DND-41 (cell line): ENCODE measurements at regions not wholly inside any gene's neighbourhood (a gene's known extent, or its start where the extent isn't known, plus 50 kb on each side); places are given as distances from the start of the nearest gene placed in this dataset.
"Not testable (repeated sequence)": the region's sequence is repeated elsewhere in the genome, so short reads cannot be mapped to it uniquely, and the experiment has no call there.

ENCODE experiments used
- ATAC-seq: fragments of 200-7000 bp; cut with Tn5 transposase; 3 replicates; pipeline ENCODE4 v1.9.1; 2021; ENCODE audit warnings: low read depth; ENCODE audit not compliant: insufficient read depth
- DNase-seq: peaks from one replicate; pipeline ENCODE4 v3.0.0-alpha.2; 2020
- H2AFZ ChIP-seq: 2 replicates; pipeline ENCODE4 v1.6.0; 2012; ENCODE audit warnings: low read depth, low read length
- H3K27ac ChIP-seq: 2 replicates; pipeline ENCODE4 v1.5.1; 2012; ENCODE audit warnings: low read length, inconsistent platforms
- H3K27me3 ChIP-seq: fragments of 200-600 bp; sonication (generic); 2 replicates; pipeline ENCODE4 v1.6.0; 2012; ENCODE audit warnings: low read length, mild to moderate bottlenecking, inconsistent platforms; ENCODE audit not compliant: insufficient read depth, poor library complexity
- H3K36me3 ChIP-seq: 2 replicates; pipeline ENCODE4 v1.5.1; 2012; ENCODE audit warnings: low read length, inconsistent platforms; ENCODE audit not compliant: insufficient read depth
- H3K4me1 ChIP-seq: 2 replicates; pipeline ENCODE4 v1.5.1; 2012; ENCODE audit warnings: mild to moderate bottlenecking, low read length; ENCODE audit not compliant: insufficient read depth
- H3K4me2 ChIP-seq: 2 replicates; pipeline ENCODE4 v1.6.0; 2012; ENCODE audit warnings: mild to moderate bottlenecking, moderate library complexity, low read length, inconsistent platforms; ENCODE audit not compliant: insufficient read depth
- H3K4me3 ChIP-seq, 2 experiments: fragments of 200-600 bp in 1 of 2; shearing (Covaris generic) in 1 of 2; 2 replicates each; pipeline ENCODE4 v1.5.1; 2012 to 2016; ENCODE audit warnings: inconsistent platforms in 2 of 2, low read length in 2 of 2, mild to moderate bottlenecking in 2 of 2, low read depth in 1 of 2, moderate library complexity in 1 of 2
- H3K79me2 ChIP-seq: 2 replicates; pipeline ENCODE4 v1.6.0; 2012; ENCODE audit warnings: low read length, inconsistent platforms; ENCODE audit not compliant: insufficient read depth
- H3K9ac ChIP-seq: 2 replicates; pipeline ENCODE4 v1.6.0; 2012; ENCODE audit warnings: low read depth, mild to moderate bottlenecking, inconsistent platforms, low read length, moderate library complexity
- H3K9me3 ChIP-seq: 2 replicates; pipeline ENCODE4 v1.5.1; 2012; ENCODE audit warnings: low read length, moderate library complexity, mild to moderate bottlenecking, inconsistent platforms; ENCODE audit not compliant: insufficient read depth, severe bottlenecking
- H4K20me1 ChIP-seq: 2 replicates; pipeline ENCODE4 v1.6.0; 2012; ENCODE audit warnings: low read length; ENCODE audit not compliant: insufficient read depth
- CTCF ChIP-seq: IDR thresholded peaks from 2 replicates; pipeline ENCODE4 v1.5.1; 2012; ENCODE audit warnings: borderline replicate concordance, low read length, moderate library complexity, mild to moderate bottlenecking; ENCODE audit not compliant: poor library complexity, severe bottlenecking; ENCODE audit errors: extremely low read depth
- EZH2 ChIP-seq: IDR thresholded peaks from 3 replicates; pipeline ENCODE4 v1.6.1; 2012; ENCODE audit warnings: borderline replicate concordance, low read depth, mild to moderate bottlenecking, moderate library complexity, low read length, inconsistent platforms; ENCODE audit not compliant: severe bottlenecking

DNA sequence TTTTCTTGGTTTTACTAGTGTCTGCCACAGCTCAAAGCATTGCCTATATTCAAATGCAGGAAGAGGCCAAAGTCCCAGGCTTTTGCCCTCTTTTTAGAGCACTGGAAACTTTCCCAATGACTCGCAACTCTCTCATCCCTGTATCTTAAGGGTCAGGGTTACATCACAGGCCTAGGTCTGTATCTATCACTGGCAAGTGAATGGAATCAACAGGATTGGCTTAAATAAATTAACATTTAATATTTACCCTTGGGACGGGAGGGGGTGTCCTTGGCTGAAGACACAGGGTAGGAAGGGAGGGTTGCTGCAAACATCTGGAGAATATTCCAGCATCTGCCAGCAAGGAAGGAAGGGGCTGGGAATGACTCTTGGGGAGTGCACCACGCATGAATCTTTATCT lies 242.6 kb downstream of the SLC4A3 start:
- Histone ChIP-seq H3K79me2 (no peaks in the 10 kb centered on the region), H2AFZ (no peak overlapping the region), H3K4me3 (no peak overlapping the region), H3K4me1 (no peaks in the 10 kb centered on the region), H3K9ac (no peak overlapping the region), H3K27ac (no peak overlapping the region), H3K9me3 (no peaks in the 10 kb centered on the region), H4K20me1 (no peaks in the 10 kb centered on the region), H3K27me3 (no peaks in the 10 kb centered on the region), H3K36me3 (no peaks in the 10 kb centered on the region), H3K4me2 (no peak overlapping the region)
- no peak for DNase-seq
- TF ChIP-seq EZH2 (no peak), CTCF (no peak)
- no peak for ATAC-seq

- no peak overlapping the region for H3K4me2 ChIP-seq
- H3K27me3 ChIP-seq: no peaks in the 10 kb centered on the region
- no peak overlapping the region for H3K9ac ChIP-seq
- no peaks in the 10 kb centered on the region for H4K20me1 ChIP-seq
- no peaks in the 10 kb centered on the region for H3K9me3 ChIP-seq
- no peaks in the 10 kb centered on the region for H3K36me3 ChIP-seq
- no peak overlapping the region for H2AFZ ChIP-seq
- TF ChIP-seq EZH2 (no peak), CTCF (no peak)
- ATAC-seq: no peak
- no peaks in the 10 kb centered on the region for H3K4me1 ChIP-seq
- H3K27ac ChIP-seq: no peak overlapping the region
- DNase-seq: no peak
- H3K79me2 ChIP-seq: no peaks in the 10 kb centered on the region
- H3K4me3 ChIP-seq: no peak overlapping the region
Observed at GRCh38 chr2:219871351-219871750, 243.9 kb downstream of the SLC4A3 start.

- Histone ChIP-seq H3K79me2 (no peaks in the 10 kb centered on the region), H3K4me1 (no peaks in the 10 kb centered on the region), H3K36me3 (no peaks in the 10 kb centered on the region), H2AFZ (no peak overlapping the region), H3K27me3 (no peaks in the 10 kb centered on the region), H3K4me2 (no peak overlapping the region), H3K4me3 (no peak overlapping the region), H3K27ac (no peak overlapping the region), H3K9ac (no peak overlapping the region), H3K9me3 (no peaks in the 10 kb centered on the region), H4K20me1 (no peaks in the 10 kb centered on the region)
- TF ChIP-seq CTCF: no peak
- no peak for TF ChIP-seq EZH2
- no peak for DNase-seq
- no peak for ATAC-seq
Observed at GRCh38 chr2:219875036-219875435, 247.6 kb downstream of the SLC4A3 start.

GRCh38 chr2:219875986-219876385 lies 248.6 kb downstream of the SLC4A3 start:
- H3K79me2 ChIP-seq, H3K36me3 ChIP-seq, H4K20me1 ChIP-seq, H3K27me3 ChIP-seq, H3K9me3 ChIP-seq, H3K9ac ChIP-seq, ATAC-seq, DNase-seq, H3K4me1 ChIP-seq, H3K4me3 ChIP-seq, H3K4me2 ChIP-seq, H2AFZ ChIP-seq, H3K27ac ChIP-seq: not testable (repeated sequence)
